IMR-90 (cell line): ENCODE measurements at regions not wholly inside any gene's neighbourhood (a gene's known extent, or its start where the extent isn't known, plus 50 kb on each side); places are given as distances from the start of the nearest gene placed in this dataset.

Experiments used
- ATAC-seq: fragments of 200-7000 bp; cut with Tn5 transposase; 2 replicates; pipeline ENCODE4 v1.9.1; 2020; ENCODE audit warnings: low read depth, mild to moderate bottlenecking, moderate library complexity
- BruUV-seq: library from RNA; stranded (reverse); fragments of 400-500 nt; replicated peaks from 2 replicates; lab custom pipeline; 2021; lab: Mats Ljungman, UMichigan
- CTCF ChIA-PET: fragments of 300-600 bp; formaldehyde crosslinking; extraction: SDS; loops from one replicate; lab custom pipeline; 2021; ENCODE audit warnings: antibody characterized with exemption; lab: Yijun Ruan, JAX
- POLR2A ChIA-PET: fragments of 300-600 bp; sonication (Branson Sonifier 250); formaldehyde crosslinking; loops from one replicate; lab custom pipeline; 2022; ENCODE audit warnings: antibody characterized with exemption; ENCODE audit not compliant: unreplicated experiment; lab: Charles Lee
- DNase-seq: peaks from one replicate; pipeline ENCODE4 v3.0.0; 2013
- H2AFZ ChIP-seq: replicated peaks from 2 replicates; pipeline ENCODE3; 2013; ENCODE audit warnings: low read length, mild to moderate bottlenecking; ENCODE audit not compliant: poor library complexity
- H2AK5ac ChIP-seq: 2 replicates; pipeline ENCODE4 v1.6.1; 2013; ENCODE audit warnings: low read depth, low read length, inconsistent platforms
- H2AK9ac ChIP-seq: replicated peaks from 2 replicates; pipeline ENCODE3; 2013; ENCODE audit warnings: mild to moderate bottlenecking, low read depth, low read length, moderate library complexity; ENCODE audit not compliant: poor library complexity
- H2BK120ac ChIP-seq: 2 replicates; pipeline ENCODE4 v1.6.1; 2013; ENCODE audit warnings: low read depth, low read length, inconsistent platforms
- H2BK15ac ChIP-seq: 3 replicates; pipeline ENCODE4 v1.6.1; 2013; ENCODE audit warnings: low read depth, low read length, inconsistent platforms
- H2BK20ac ChIP-seq: 2 replicates; pipeline ENCODE4 v1.6.1; 2013; ENCODE audit warnings: low read depth, mild to moderate bottlenecking, inconsistent platforms, low read length, moderate library complexity
- H2BK5ac ChIP-seq: 2 replicates; pipeline ENCODE4 v1.6.1; 2013; ENCODE audit warnings: mild to moderate bottlenecking, low read depth, low read length, inconsistent platforms; ENCODE audit not compliant: poor library complexity, severe bottlenecking
- H3K14ac ChIP-seq: replicated peaks from 2 replicates; pipeline ENCODE4 v1.6.1; 2013; ENCODE audit warnings: low read depth, low read length, inconsistent platforms
- H3K18ac ChIP-seq: 2 replicates; pipeline ENCODE4 v1.6.1; 2013; ENCODE audit warnings: low read depth, low read length, control low read depth
- H3K23ac ChIP-seq: 2 replicates; pipeline ENCODE4 v1.6.1; 2013; ENCODE audit warnings: low read depth, low read length, inconsistent platforms
- H3K27ac ChIP-seq: 2 replicates; pipeline ENCODE4 v1.5.1; 2013; ENCODE audit warnings: mild to moderate bottlenecking, control low read depth, low read length; ENCODE audit not compliant: insufficient read depth
- H3K27me3 ChIP-seq: 2 replicates; pipeline ENCODE4 v1.6.1; 2013; ENCODE audit warnings: low read length; ENCODE audit not compliant: control insufficient read depth, insufficient read depth
- H3K36me3 ChIP-seq: 2 replicates; pipeline ENCODE4 v1.6.1; 2013; ENCODE audit warnings: low read length, mixed read lengths; ENCODE audit not compliant: control insufficient read depth, insufficient read depth
- H3K4ac ChIP-seq: 2 replicates; pipeline ENCODE4 v1.6.1; 2013; ENCODE audit warnings: low read depth, low read length, inconsistent platforms
- H3K4me1 ChIP-seq: 2 replicates; pipeline ENCODE4 v1.6.1; 2013; ENCODE audit warnings: low read length, mixed read lengths; ENCODE audit not compliant: control insufficient read depth, insufficient read depth
- H3K4me2 ChIP-seq: 2 replicates; pipeline ENCODE4 v1.6.1; 2013; ENCODE audit warnings: low read depth, mild to moderate bottlenecking, control low read depth, low read length, moderate library complexity
- H3K4me3 ChIP-seq: 2 replicates; pipeline ENCODE4 v1.5.1; 2013; ENCODE audit warnings: low read depth, mild to moderate bottlenecking, control low read depth, low read length, moderate library complexity; ENCODE audit not compliant: insufficient read depth
- H3K56ac ChIP-seq: 2 replicates; pipeline ENCODE4 v1.6.1; 2013; ENCODE audit warnings: low read length, inconsistent platforms; ENCODE audit not compliant: insufficient read depth; ENCODE audit errors: extremely low read depth
- H3K79me1 ChIP-seq, 2 experiments: 2 replicates each; pipeline ENCODE4 v1.6.1; 2013; ENCODE audit warnings: low read length in 2 of 2, inconsistent platforms in 1 of 2, low read depth in 1 of 2
- H3K9ac ChIP-seq: 2 replicates; pipeline ENCODE4 v1.6.1; 2013; ENCODE audit warnings: low read depth, low read length, control low read depth
- H3K9me1 ChIP-seq: 2 replicates; pipeline ENCODE4 v1.6.1; 2013; ENCODE audit warnings: low read length, inconsistent platforms; ENCODE audit not compliant: insufficient read depth
- H3K9me3 ChIP-seq: 2 replicates; pipeline ENCODE4 v1.6.1; 2013; ENCODE audit warnings: low read length; ENCODE audit not compliant: control insufficient read depth, insufficient read depth
- H4K20me1 ChIP-seq: 2 replicates; pipeline ENCODE4 v1.6.1; 2013; ENCODE audit warnings: low read length, inconsistent platforms; ENCODE audit not compliant: insufficient read depth
- H4K5ac ChIP-seq: 2 replicates; pipeline ENCODE4 v1.6.1; 2013; ENCODE audit warnings: mild to moderate bottlenecking, low read depth, low read length, control low read depth
- H4K8ac ChIP-seq, 2 experiments: 2 replicates each; pipeline ENCODE4 v1.6.1; 2013; ENCODE audit warnings: low read depth in 2 of 2, low read length in 2 of 2, control low read depth in 1 of 2, inconsistent platforms in 1 of 2
- H4K91ac ChIP-seq: 2 replicates; pipeline ENCODE4 v1.6.1; 2013; ENCODE audit warnings: low read depth, low read length, inconsistent platforms; ENCODE audit not compliant: insufficient read depth
- CEBPB ChIP-seq: IDR thresholded peaks from 2 replicates; pipeline ENCODE4 v1.6.1; 2012; ENCODE audit warnings: low read depth, low read length, improper control_type of control experiment
- CHD1 ChIP-seq: IDR thresholded peaks from 2 replicates; pipeline ENCODE4 v1.6.1; 2012; ENCODE audit warnings: low read depth, low read length, improper control_type of control experiment
- FOS ChIP-seq: fragments of 150-350 bp; IDR thresholded peaks from 2 replicates; pipeline ENCODE4 v1.6.1; 2016; ENCODE audit warnings: low read depth, low read length
- RAD21 ChIP-seq: IDR thresholded peaks from 2 replicates; pipeline ENCODE4 v1.6.1; 2012; ENCODE audit warnings: low read length, improper control_type of control experiment
- RFX5 ChIP-seq: IDR thresholded peaks from 2 replicates; pipeline ENCODE4 v1.8.0; 2012; ENCODE audit warnings: low read depth, mild to moderate bottlenecking, low read length, moderate library complexity
- SMC3 ChIP-seq: fragments of 150-350 bp; IDR thresholded peaks from 2 replicates; pipeline ENCODE4 v1.6.1; 2016; ENCODE audit warnings: low read depth, mild to moderate bottlenecking, antibody characterized with exemption, low read length, moderate library complexity
- WGBS, 2 experiments: methylation state at CpG; one replicate each; pipeline versions ENCODE4 v1.1.5 to v1.1.7; 2013; ENCODE audit warnings: missing lambda C conversion rate in 2 of 2; ENCODE audit not compliant: insufficient read length in 1 of 2; ENCODE audit errors: extremely low coverage in 2 of 2; 5-methylcytosine and 5-hydroxymethylcytosine counted together
- dilution Hi-C: fragments of 300-500 bp; cut with HindIII; formaldehyde crosslinking; loops from one replicate; pipeline ENCODE4 v1.14.3; 2018; ENCODE audit warnings: low sequenced_read_pairs; ENCODE audit not compliant: unreplicated experiment
- in situ Hi-C: fragments of 300-500 bp; cut with MboI; formaldehyde crosslinking; loops from 3 replicates; pipeline ENCODE4 v1.14.3; 2019; ENCODE audit warnings: low sequenced_read_pairs, inconsistent platforms, mixed read lengths
- intact Hi-C: fragments of 100-400 bp; cut with micrococcal nuclease; formaldehyde crosslinking; loops from 2 replicates; pipeline ENCODE4 v1.10.0; 2022
- TF ChIP-seq, protein P1 (sequence below): conservative IDR thresholded peaks from 2 replicates; pipeline ENCODE4 v1.5.1; 2012; ENCODE audit warnings: mild to moderate bottlenecking, low read depth, low read length, improper control_type of control experiment
- TF ChIP-seq, protein P2 (sequence below): fragments of 150-350 bp; IDR thresholded peaks from 2 replicates; pipeline ENCODE4 v1.6.1; 2016; ENCODE audit warnings: low read depth, mild to moderate bottlenecking, low read length, moderate library complexity, borderline replicate concordance

DNA sequence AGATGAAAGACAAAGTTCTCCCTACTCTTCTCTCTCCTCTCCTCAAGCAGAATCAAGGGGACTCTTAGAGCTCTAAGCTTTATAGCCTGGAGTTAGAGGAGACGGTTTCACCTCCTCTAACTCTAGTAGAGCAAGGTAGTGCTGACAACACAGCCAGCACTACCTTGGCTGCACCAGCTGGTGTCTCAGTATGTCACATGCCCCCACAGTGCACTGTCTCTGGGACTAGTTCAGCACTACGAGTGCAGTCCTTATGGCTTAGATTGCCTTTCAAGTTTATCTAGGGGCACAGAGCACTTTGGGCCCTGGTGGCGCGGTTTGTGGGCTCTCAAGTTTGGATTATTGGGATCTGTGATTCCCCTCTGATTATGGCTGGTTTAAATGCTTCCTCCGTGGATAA lies 614.1 kb upstream of the NECTIN3 start:
- Histone ChIP-seq H3K9me1 (no peaks in the 10 kb centered on the region), H3K4ac (no peak overlapping the region), H4K91ac (no peak overlapping the region), H2AK5ac (no peak overlapping the region), H3K23ac (no peak overlapping the region), H3K36me3 (no peaks in the 10 kb centered on the region), H3K27me3 (no peaks in the 10 kb centered on the region), H2AK9ac (no peak overlapping the region), H4K5ac (no peak overlapping the region), H3K9me3 (no peaks in the 10 kb centered on the region), H3K79me1 (no peaks in the 10 kb centered on the region), H2BK120ac (no peak overlapping the region), H4K8ac (no peak overlapping the region), H3K27ac (no peak overlapping the region), H2BK15ac (no peak overlapping the region), H2AFZ (no peak overlapping the region), H3K4me2 (no peak overlapping the region), H2BK20ac (peak overlapping the region; percentile 16; the same call in 1 of the 2 replicates), H3K4me1 (no peaks in the 10 kb centered on the region; the same call in 1 of the 2 replicates), H3K4me3 (no peak overlapping the region), H2BK5ac (no peak overlapping the region), H4K20me1 (no peaks in the 10 kb centered on the region), H3K9ac (no peak overlapping the region), H3K14ac (no peak overlapping the region), H3K56ac (no peak overlapping the region), H3K18ac (no peak overlapping the region)
- TF ChIP-seq RFX5: no peak
- no peak for TF ChIP-seq CHD1
- TF ChIP-seq FOS: no peak
- TF ChIP-seq CEBPB: no peak
- TF ChIP-seq, protein P1, sequence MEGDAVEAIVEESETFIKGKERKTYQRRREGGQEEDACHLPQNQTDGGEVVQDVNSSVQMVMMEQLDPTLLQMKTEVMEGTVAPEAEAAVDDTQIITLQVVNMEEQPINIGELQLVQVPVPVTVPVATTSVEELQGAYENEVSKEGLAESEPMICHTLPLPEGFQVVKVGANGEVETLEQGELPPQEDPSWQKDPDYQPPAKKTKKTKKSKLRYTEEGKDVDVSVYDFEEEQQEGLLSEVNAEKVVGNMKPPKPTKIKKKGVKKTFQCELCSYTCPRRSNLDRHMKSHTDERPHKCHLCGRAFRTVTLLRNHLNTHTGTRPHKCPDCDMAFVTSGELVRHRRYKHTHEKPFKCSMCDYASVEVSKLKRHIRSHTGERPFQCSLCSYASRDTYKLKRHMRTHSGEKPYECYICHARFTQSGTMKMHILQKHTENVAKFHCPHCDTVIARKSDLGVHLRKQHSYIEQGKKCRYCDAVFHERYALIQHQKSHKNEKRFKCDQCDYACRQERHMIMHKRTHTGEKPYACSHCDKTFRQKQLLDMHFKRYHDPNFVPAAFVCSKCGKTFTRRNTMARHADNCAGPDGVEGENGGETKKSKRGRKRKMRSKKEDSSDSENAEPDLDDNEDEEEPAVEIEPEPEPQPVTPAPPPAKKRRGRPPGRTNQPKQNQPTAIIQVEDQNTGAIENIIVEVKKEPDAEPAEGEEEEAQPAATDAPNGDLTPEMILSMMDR: no peak
- TF ChIP-seq RAD21: no peak
- TF ChIP-seq SMC3: no peak
- TF ChIP-seq, protein P2, sequence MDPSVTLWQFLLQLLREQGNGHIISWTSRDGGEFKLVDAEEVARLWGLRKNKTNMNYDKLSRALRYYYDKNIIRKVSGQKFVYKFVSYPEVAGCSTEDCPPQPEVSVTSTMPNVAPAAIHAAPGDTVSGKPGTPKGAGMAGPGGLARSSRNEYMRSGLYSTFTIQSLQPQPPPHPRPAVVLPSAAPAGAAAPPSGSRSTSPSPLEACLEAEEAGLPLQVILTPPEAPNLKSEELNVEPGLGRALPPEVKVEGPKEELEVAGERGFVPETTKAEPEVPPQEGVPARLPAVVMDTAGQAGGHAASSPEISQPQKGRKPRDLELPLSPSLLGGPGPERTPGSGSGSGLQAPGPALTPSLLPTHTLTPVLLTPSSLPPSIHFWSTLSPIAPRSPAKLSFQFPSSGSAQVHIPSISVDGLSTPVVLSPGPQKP: no peak
- WGBS, 2 experiments: 83% methylated on average over 1 of the region's 5 CpGs; no CpG with 5 or more reads in 1 of the 2 experiments
- no TSS peak for BruUV-seq
- CTCF ChIA-PET: no interaction called here
- no peak for ATAC-seq
- in situ Hi-C loops: no loop called here
- intact Hi-C loops: no loop called here
- dilution Hi-C loops: no loop called here
- DNase-seq: no peak
- POLR2A ChIA-PET: no interaction called here
